HUDEP-2 (cell line): ENCODE measurements at regions not wholly inside any gene's neighbourhood (a gene's known extent, or its start where the extent isn't known, plus 50 kb on each side); places are given as distances from the start of the nearest gene placed in this dataset.

Experiments
- DNase-seq, 76 experiments: peaks; one replicate each; lab custom pipeline; 2025; ENCODE audit not compliant: unreplicated experiment in 76 of 76; lab: John Stamatoyannopoulos, UW

GRCh38 chr22:48371391-48371790, 1456.3 kb downstream of the BRD1 start:
- DNase-seq = no peak

- DNase-seq = no peak
These were observed 1457.0 kb downstream of the BRD1 start for GRCh38 chr22:48370508-48371325.

DNA sequence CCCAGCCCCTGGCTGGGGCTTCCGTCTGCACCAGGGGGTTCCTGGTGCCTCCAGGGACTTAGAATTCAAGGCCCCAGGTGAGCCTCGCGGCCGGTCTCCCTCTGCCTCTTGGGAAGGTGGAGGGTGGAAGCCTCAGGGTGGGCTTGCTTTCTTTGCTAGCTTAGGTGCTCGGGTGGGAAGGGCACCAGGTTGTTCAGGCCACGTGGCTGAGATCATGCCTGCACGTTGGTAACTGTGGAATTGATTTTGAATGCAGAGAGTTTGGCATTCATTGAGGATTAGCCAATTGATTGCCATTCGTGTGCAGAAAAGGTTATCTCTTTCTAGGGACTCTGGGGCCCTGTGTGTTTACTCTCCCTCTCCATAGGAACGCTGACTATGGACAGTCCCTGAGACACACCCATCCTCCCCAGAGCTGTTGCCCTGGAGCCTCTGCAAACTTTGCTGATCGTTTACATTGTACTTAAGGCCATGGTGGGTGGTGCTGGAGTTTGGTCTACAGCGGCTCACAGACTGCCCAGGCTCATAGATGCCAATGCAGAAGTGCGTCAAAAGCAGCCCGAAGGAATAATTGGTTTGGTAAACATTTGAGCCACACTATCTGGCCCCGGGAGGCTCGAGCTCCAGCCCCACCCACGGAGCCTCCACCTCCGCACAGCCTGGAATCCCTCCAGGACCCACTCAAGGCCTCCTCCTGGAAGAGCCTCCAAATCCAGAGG, 1457.7 kb downstream of the BRD1 start:
- no peak for DNase-seq

- no peak for DNase-seq
These were observed 1458.6 kb downstream of the BRD1 start for GRCh38 chr22:48368975-48369525.

DNA sequence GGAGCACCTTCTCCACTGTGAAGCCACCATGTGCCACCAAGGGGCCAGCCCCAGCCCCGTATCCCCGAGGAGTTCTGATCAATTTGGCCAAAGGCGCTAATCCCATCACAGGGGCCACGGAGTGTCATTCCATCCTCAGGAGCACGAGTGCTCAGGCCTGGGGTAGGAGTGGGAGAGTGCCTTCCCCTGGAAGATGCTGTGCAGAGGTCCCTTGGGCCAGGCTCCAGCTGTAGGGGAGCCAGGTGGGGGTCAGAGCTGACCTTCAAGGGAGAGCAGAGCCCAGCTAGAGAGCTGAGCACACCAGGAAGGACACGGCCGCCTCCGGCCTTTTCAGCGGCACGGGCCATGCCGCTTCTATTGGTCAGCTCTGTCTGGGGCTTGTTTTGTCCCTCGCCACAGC, 1459.9 kb downstream of the BRD1 start:
- DNase-seq = no peak

- DNase-seq = no peak
These were observed 1461.1 kb downstream of the BRD1 start for GRCh38 chr22:48366591-48366990.

- no peak for DNase-seq
These were observed 1461.6 kb downstream of the BRD1 start for GRCh38 chr22:48366056-48366455.

- no peak for DNase-seq
These were observed 1462.3 kb downstream of the BRD1 start for GRCh38 chr22:48365386-48365785.

GRCh38 chr22:48362721-48363404, 1464.8 kb downstream of the BRD1 start:
- DNase-seq = no peak

DNA sequence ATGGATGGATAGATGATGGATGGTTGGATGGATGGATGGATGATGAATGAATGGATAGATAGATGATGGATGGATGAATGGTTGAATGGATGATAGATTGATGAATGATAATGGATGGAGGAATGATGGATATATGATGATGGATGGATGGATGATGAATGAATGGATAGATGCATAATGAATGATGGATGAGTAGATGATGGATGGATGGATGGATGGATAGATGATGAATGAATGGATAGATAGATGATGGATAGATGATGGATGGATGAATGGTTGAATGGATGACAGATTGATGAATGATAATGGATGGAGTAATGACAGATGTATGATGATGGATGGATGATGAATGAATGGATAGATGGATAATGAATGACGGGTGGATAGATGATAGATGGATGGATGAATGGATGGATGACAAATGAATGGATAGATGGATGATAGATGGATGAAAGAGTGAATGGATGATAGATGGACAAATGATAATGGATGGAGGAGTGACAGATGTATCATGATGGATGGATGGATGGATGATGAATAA, 1466.5 kb downstream of the BRD1 start:
- DNase-seq = no peak

GRCh38 chr22:48359613-48359965, 1468.1 kb downstream of the BRD1 start:
- DNase-seq = no peak

DNA sequence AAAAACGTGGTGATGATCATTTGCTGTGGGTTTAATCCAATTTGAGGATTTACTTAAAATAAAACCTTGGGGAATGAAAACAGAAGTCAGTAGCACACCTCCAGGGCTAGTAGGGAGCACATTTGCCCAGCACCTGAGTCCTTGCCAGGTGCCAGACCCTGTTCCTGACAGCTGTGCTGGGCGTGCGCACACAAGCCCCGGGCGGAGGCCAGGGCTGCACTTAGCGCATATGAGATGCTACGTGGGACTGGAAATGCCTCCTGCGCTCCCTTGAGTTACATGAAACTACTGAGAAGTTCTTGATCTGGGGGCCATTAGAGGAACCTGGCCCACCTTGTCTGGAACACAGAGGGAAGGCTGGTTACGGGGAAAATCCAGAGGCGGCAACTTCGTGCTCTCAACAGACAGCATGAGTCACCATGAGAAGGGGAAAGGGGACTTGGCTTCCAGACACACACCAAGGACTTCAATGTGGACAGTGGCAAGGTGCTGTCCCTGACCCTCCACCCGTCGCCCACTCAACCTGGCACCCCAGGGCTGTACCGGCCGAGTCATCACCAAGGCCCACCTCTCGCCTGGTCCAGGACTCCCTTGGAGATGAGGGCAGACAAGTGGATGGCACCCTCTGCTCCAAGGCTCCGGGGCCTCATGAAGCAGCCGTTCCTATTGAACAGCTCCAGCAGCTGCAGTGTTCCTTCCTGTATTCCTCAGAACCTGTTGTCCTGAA, 1468.6 kb downstream of the BRD1 start:
- no peak for DNase-seq

DNA sequence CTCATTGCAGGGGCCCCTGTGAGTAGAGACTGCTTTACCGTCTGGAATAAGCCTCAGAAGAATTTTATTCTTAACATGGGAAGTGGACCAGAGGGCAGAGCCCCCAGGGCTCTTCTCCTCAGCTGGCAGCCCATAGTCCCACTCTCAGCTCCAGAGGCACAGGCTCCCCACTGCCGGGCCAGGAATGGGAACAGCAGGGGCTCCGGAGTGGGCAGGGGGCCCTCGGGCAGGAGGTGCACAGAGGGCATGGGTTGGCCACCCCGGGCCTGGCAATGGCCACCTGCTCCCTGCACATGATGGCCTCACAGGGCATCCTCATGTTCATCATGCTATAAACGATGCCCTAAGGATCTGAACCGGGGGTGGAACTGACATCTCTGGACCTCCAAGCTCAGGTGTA, 1469.7 kb downstream of the BRD1 start:
- no peak for DNase-seq

DNA sequence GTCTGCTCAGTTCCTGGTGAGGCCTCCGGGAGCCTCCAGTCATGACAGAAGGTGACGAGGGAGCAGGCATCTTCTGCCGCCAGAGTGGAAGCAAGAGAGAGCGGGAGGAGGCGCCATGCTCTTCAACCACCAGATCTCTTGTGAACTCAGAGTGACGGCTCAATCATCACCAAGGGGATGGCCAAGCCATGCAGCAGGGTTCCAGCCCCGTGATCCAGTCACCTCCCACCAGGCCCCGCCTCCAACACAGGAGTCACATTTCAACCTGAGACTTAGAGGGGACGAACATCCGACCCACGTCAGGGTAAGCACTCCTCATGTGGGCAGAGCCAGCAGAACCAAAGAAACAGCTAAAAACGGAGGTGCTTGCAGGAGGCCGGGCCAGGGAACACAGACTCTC, 1470.5 kb downstream of the BRD1 start:
- DNase-seq = no peak

- DNase-seq = no peak
These were observed 1470.9 kb downstream of the BRD1 start for GRCh38 chr22:48356731-48357130.

DNA sequence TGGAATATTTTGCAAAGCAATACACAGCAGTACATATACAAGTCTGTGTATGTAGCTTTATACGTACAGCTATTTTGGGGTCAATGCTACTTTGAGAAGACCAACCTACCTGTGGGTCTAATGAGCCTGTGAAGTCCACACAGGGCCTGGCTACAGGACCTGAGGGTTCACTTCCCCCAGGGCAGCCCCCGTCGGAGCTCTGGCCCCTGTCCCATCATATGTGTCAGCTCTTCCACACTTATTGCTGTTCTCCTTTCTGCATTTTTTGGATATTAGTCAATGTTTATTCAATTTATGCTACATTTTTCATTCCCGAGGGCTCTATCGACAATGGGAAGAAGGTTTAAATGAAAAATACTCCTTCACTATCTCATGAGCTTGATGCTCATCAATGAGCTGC, 1473.6 kb downstream of the BRD1 start:
- DNase-seq = no peak

DNA sequence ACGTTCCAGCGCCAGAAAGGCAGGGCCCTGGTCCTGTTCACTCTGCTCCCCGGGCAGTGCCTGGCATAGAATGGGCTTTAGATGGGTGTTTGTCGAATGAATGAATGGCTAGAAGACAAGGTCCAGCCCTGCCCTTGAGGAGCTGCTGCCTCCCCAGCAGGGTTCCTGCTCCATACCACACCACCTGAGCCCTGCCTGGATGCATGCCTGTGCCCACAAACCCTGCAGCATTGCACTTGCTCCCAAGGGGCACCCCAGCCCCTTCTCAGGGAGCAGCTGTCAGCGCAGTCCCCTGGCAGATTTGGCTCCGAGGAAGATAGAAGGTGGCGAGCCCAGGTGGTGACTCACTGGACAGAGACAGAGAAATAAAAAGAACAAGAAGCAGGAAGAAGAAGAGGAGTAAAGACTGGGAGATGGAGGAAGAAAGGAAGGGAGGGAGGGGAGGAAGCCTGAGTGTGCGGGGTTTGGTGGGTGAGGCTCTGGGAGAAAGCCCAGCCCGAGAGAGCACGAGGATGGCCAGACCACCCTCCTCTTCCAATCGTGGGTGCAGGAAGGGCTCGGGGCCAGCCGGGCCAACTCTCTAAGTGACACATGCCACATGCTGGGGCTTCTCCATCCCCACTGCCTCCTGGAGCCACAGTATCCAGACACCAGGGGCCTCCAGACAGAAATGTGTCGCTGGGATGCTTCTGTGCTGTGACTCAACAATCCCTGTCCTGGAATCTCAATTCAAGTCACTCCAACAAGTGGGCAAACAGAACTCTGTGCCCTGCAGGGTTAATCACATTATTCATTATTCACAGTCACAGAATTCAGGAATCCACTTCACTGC, 1474.3 kb downstream of the BRD1 start:
- no peak for DNase-seq

DNA sequence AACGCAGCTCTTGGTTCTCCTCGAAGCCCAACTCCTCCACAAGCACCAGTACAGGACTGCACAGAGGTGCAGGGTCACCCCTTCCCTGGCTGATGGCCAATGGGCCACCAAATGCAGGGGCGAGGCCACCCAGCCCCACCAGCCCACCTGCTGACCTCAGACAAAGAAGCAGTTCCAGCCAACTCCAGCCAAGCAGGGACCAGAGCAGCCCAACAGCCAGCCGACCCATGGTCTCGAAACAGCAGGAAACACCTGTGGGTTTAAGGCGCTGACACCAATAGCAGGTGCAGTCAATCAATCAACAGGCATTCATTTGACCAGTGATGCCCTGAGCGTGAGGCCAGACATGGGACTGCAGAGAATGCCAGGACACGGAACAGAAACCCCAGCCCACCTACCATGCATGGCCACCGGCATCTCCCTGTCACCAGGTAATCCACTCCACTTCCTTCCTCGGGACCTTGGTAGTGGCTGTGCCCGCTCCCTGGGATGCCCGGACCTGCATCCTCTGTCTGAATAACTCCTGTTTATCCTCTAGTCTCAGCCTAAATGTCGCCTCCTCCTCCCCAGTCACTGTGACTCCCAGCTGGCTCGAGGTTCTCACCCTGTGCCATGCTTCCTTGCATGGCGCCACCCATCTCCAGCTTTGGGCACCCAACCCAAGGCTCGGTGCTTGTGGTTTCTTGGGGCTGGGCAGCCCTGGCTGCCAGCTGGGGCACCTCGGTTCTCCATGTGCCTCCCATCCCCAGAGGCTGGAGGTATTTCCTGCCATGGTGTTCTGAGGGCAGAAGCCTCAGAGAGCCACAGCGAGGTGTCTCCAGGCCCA, 1475.4 kb downstream of the BRD1 start:
- DNase-seq = no peak
